Testis (tissue), 2 donors: ENCODE measurements at regions not wholly inside any gene's neighbourhood (a gene's known extent, or its start where the extent isn't known, plus 50 kb on each side); places are given as distances from the start of the nearest gene placed in this dataset.
"Not testable (repeated sequence)": the region's sequence is repeated elsewhere in the genome, so short reads cannot be mapped to it uniquely, and the experiment has no call there.

ENCODE experiments used
- CTCF ChIP-seq, 3 experiments: fragments of 450-650 bp in 2 of 3; fragments of 200-600 bp in 1 of 3; sonication (generic) in 1 of 3; IDR thresholded peaks; one replicate each; pipeline ENCODE4 v1.5.1; 2016 to 2019; ENCODE audit warnings: antibody characterized with exemption in 3 of 3, mild to moderate bottlenecking in 2 of 3, moderate library complexity in 1 of 3
- POLR2A ChIP-seq: fragments of 450-650 bp; IDR thresholded peaks from one replicate; pipeline ENCODE4 v1.6.1; 2017; ENCODE audit warnings: antibody characterized with exemption, mild to moderate bottlenecking, moderate library complexity

GRCh38 chr5:174931033-174931432 is 206.7 kb downstream of the MSX2 start:
- TF ChIP-seq CTCF (IDR thresholded peaks at IDR 0.05); POLR2A: not testable (repeated sequence)
